Panc1 (cell line): ENCODE measurements at regions not wholly inside any gene's neighbourhood (a gene's known extent, or its start where the extent isn't known, plus 50 kb on each side); places are given as distances from the start of the nearest gene placed in this dataset.

Source experiments
- ATAC-seq: fragments of 200-7000 bp; cut with Tn5 transposase; 2 replicates; pipeline ENCODE4 v1.9.1; 2020; ENCODE audit warnings: mild to moderate bottlenecking, moderate library complexity
- BruUV-seq: library from RNA; stranded (reverse); fragments of 400-500 nt; replicated peaks from 2 replicates; lab custom pipeline; 2021; lab: Mats Ljungman, UMichigan
- CTCF ChIA-PET: fragments of 300-600 bp; sonication (Branson Sonifier 250); formaldehyde crosslinking; loops from one replicate; lab custom pipeline; 2022; ENCODE audit warnings: antibody characterized with exemption; lab: Charles Lee
- POLR2A ChIA-PET: fragments of 300-600 bp; sonication (Branson Sonifier 250); formaldehyde crosslinking; loops from one replicate; lab custom pipeline; 2022; ENCODE audit warnings: antibody characterized with exemption; lab: Charles Lee
- DNase-seq: peaks from one replicate; pipeline ENCODE4 v3.0.0-alpha.2; 2010; ENCODE audit warnings: low read depth, low spot score
- H3K27ac ChIP-seq: 2 replicates; pipeline ENCODE4 v1.5.1; 2011; ENCODE audit warnings: mild to moderate bottlenecking, low read length, inconsistent platforms
- H3K27me3 ChIP-seq: fragments of 200-500 bp; sonication (Bioruptor generic); 2 replicates; pipeline ENCODE4 v1.6.0; 2014; ENCODE audit warnings: low read length, inconsistent platforms; ENCODE audit not compliant: control insufficient read depth, insufficient read depth
- H3K36me3 ChIP-seq: fragments of 200-500 bp; sonication (Bioruptor generic); 2 replicates; pipeline ENCODE4 v1.5.1; 2014; ENCODE audit warnings: inconsistent platforms, mild to moderate bottlenecking, low read length, moderate library complexity; ENCODE audit not compliant: control insufficient read depth, insufficient read depth
- H3K4me1 ChIP-seq: 2 replicates; pipeline ENCODE4 v1.5.1; 2011; ENCODE audit warnings: inconsistent platforms, mild to moderate bottlenecking, low read length, moderate library complexity; ENCODE audit not compliant: control insufficient read depth, insufficient read depth
- H3K4me3 ChIP-seq, 2 experiments: 2 replicates each; pipeline ENCODE4 v1.5.1; 2011 to 2012; ENCODE audit warnings: low read depth in 2 of 2, low read length in 2 of 2, mild to moderate bottlenecking in 2 of 2, inconsistent platforms in 1 of 2, moderate library complexity in 1 of 2
- H3K9me3 ChIP-seq: fragments of 200-500 bp; sonication (Bioruptor generic); 2 replicates; pipeline ENCODE4 v1.5.1; 2014; ENCODE audit warnings: low read depth, mild to moderate bottlenecking, inconsistent platforms, low read length, moderate library complexity; ENCODE audit not compliant: control insufficient read depth, insufficient read depth
- POLR2AphosphoS5 ChIP-seq: IDR thresholded peaks from 2 replicates; pipeline ENCODE4 v1.6.1; 2012; ENCODE audit warnings: mild to moderate bottlenecking, low read depth, low read length, moderate library complexity
- SIN3A ChIP-seq: IDR thresholded peaks from 2 replicates; pipeline ENCODE4 v1.6.1; 2012; ENCODE audit warnings: low read depth, mild to moderate bottlenecking, low read length, moderate library complexity, borderline replicate concordance; ENCODE audit not compliant: insufficient read depth
- TCF7L2 ChIP-seq: IDR thresholded peaks from 2 replicates; pipeline ENCODE4 v1.6.1; 2011; ENCODE audit warnings: mild to moderate bottlenecking, low read depth, low read length, inconsistent platforms
- in situ Hi-C: cut with HindIII; loops from 2 replicates; pipeline ENCODE4 v1.10.0; 2016; ENCODE audit warnings: low sequenced_read_pairs, low pct_unique_long_range_greater_than_20kb
- intact Hi-C: fragments of 100-400 bp; cut with micrococcal nuclease; formaldehyde crosslinking; loops from one replicate; pipeline ENCODE4 v1.10.0; 2022; ENCODE audit not compliant: unreplicated experiment
- TF ChIP-seq, protein P1 (sequence below): fragments of 450-650 bp; IDR thresholded peaks from 2 replicates; pipeline ENCODE4 v1.5.1; 2017; ENCODE audit warnings: mild to moderate bottlenecking
- TF ChIP-seq, protein P2 (sequence below), 2 experiments: IDR thresholded peaks; 2 replicates each; pipeline ENCODE4 v1.6.1; 2011 to 2012; ENCODE audit warnings: low read depth in 2 of 2, control low read depth in 1 of 2, low read length in 1 of 2, mild to moderate bottlenecking in 1 of 2, moderate library complexity in 1 of 2; ENCODE audit not compliant: insufficient read depth in 1 of 2

DNA sequence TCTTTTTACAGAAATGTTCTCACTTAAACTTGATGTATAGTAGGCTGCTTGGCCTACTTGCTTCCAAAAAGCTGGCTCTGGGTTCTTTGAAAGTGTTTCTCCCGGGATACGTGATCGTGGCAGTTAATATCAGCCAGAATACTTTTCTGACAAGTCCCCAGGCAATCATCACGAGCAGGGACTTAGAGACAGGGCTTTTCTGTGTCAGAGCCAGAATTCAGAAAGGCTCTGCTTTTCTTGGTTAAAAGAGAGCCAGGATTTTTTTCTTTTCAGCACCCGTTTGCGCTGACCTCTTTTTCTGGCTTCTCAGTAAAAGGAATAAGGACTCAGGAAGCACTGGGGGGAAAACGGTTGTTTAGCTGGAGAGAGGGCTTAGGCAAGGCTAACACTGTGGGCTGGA is 57.8 kb upstream of the ARHGAP5 start:
- CTCF ChIA-PET: no interaction called here
- in situ Hi-C loops: no loop called here

DNA sequence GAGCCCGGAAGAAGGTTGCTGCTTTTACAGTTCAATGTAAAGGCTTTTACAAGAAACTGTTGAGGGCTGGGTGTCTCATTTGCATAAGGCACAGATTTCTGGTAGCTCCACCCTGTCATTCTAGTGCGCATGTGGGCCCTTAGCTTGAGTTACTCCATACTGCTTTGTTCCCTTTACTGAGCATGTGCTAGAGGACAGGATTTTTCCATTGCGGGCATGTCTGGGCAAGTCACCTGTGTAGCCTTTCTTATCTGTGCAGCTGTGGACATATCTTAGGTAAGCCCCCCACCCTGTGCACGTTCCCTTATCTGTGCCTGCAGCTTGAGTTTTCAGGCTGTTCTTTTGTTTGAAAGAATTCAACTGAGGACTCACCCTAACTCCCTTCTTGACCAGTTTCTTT is 56.2 kb upstream of the ARHGAP5 start:
- DNase-seq (no peak), ATAC-seq (no peak)
- TF ChIP-seq, protein P1, sequence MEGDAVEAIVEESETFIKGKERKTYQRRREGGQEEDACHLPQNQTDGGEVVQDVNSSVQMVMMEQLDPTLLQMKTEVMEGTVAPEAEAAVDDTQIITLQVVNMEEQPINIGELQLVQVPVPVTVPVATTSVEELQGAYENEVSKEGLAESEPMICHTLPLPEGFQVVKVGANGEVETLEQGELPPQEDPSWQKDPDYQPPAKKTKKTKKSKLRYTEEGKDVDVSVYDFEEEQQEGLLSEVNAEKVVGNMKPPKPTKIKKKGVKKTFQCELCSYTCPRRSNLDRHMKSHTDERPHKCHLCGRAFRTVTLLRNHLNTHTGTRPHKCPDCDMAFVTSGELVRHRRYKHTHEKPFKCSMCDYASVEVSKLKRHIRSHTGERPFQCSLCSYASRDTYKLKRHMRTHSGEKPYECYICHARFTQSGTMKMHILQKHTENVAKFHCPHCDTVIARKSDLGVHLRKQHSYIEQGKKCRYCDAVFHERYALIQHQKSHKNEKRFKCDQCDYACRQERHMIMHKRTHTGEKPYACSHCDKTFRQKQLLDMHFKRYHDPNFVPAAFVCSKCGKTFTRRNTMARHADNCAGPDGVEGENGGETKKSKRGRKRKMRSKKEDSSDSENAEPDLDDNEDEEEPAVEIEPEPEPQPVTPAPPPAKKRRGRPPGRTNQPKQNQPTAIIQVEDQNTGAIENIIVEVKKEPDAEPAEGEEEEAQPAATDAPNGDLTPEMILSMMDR: no peak
- TF ChIP-seq TCF7L2 (no peak), SIN3A (no peak), POLR2AphosphoS5 (no peak)
- TF ChIP-seq, protein P2, sequence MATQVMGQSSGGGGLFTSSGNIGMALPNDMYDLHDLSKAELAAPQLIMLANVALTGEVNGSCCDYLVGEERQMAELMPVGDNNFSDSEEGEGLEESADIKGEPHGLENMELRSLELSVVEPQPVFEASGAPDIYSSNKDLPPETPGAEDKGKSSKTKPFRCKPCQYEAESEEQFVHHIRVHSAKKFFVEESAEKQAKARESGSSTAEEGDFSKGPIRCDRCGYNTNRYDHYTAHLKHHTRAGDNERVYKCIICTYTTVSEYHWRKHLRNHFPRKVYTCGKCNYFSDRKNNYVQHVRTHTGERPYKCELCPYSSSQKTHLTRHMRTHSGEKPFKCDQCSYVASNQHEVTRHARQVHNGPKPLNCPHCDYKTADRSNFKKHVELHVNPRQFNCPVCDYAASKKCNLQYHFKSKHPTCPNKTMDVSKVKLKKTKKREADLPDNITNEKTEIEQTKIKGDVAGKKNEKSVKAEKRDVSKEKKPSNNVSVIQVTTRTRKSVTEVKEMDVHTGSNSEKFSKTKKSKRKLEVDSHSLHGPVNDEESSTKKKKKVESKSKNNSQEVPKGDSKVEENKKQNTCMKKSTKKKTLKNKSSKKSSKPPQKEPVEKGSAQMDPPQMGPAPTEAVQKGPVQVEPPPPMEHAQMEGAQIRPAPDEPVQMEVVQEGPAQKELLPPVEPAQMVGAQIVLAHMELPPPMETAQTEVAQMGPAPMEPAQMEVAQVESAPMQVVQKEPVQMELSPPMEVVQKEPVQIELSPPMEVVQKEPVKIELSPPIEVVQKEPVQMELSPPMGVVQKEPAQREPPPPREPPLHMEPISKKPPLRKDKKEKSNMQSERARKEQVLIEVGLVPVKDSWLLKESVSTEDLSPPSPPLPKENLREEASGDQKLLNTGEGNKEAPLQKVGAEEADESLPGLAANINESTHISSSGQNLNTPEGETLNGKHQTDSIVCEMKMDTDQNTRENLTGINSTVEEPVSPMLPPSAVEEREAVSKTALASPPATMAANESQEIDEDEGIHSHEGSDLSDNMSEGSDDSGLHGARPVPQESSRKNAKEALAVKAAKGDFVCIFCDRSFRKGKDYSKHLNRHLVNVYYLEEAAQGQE (IDR thresholded peaks at IDR 0.05; ENCODE audit: insufficient read depth in 1 of 2, low read depth in 2 of 2, low read length in 1 of 2): no peak
- Histone ChIP-seq H3K27ac (no peak overlapping the region), H3K9me3 (no peaks in the 10 kb centered on the region), H3K36me3 (no peaks in the 10 kb centered on the region), H3K4me3 (no peak overlapping the region), H3K4me1 (no peaks in the 10 kb centered on the region), H3K27me3 (no peaks in the 10 kb centered on the region)
- POLR2A ChIA-PET: no interaction called here
- no TSS peak for BruUV-seq
- in situ Hi-C loops (no loop called here), intact Hi-C loops (no loop called here)
- CTCF ChIA-PET: no interaction called here

More for the DNA sequence above, 57.8 kb upstream of the ARHGAP5 start:
- H3K36me3 ChIP-seq: no peaks in the 10 kb centered on the region
- TF ChIP-seq, protein P2 (IDR thresholded peaks at IDR 0.05; ENCODE audit: insufficient read depth in 1 of 2, low read depth in 2 of 2, low read length in 1 of 2): no peak
- no peak for TF ChIP-seq SIN3A
- TF ChIP-seq TCF7L2: no peak
- TF ChIP-seq POLR2AphosphoS5: no peak
- TF ChIP-seq, protein P1: no peak
- H3K4me1 ChIP-seq: no peaks in the 10 kb centered on the region
- no peak overlapping the region for H3K27ac ChIP-seq
- no TSS peak for BruUV-seq
- ATAC-seq (no peak), DNase-seq (no peak)
- intact Hi-C loops: no loop called here
- no peaks in the 10 kb centered on the region for H3K9me3 ChIP-seq
- H3K27me3 ChIP-seq: no peaks in the 10 kb centered on the region
- no peak overlapping the region for H3K4me3 ChIP-seq
- POLR2A ChIA-PET: no interaction called here
